GM11168 (cell line): ENCODE measurements at regions not wholly inside any gene's neighbourhood (a gene's known extent, or its start where the extent isn't known, plus 50 kb on each side); places are given as distances from the start of the nearest gene placed in this dataset.

Experiments used
- in situ Hi-C: fragments of 300-500 bp; cut with MboI; formaldehyde crosslinking; loops from one replicate; pipeline ENCODE4 v1.12.0; 2022; ENCODE audit warnings: low sequenced_read_pairs; ENCODE audit not compliant: unreplicated experiment

- in situ Hi-C loops: no loop called here
Measured at GRCh38 chr3:18890449-18890848, 257.9 kb upstream of the KCNH8 start.

DNA sequence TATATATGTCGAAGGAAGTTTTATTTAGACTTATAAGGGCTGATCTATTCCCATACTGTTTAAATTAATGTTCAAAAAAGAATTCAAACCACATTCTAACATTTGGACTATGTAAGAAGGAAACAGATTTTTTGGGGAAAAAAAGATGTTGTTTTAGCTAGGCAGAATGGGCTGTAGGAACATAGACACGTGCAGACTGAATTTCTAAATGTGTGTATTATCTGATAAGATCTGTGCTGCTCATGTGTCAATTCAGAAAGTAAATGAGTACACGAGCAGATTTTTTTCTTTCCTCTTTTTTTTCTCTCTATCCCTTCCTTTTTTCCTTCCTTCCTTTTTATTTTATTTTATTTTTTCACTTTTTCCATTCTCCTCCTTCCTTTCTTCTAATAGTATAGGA lies 259.5 kb upstream of the KCNH8 start:
- in situ Hi-C loops: no loop called here

GRCh38 chr3:18888370-18888769 lies 259.9 kb upstream of the KCNH8 start:
- in situ Hi-C loops: no loop called here

DNA sequence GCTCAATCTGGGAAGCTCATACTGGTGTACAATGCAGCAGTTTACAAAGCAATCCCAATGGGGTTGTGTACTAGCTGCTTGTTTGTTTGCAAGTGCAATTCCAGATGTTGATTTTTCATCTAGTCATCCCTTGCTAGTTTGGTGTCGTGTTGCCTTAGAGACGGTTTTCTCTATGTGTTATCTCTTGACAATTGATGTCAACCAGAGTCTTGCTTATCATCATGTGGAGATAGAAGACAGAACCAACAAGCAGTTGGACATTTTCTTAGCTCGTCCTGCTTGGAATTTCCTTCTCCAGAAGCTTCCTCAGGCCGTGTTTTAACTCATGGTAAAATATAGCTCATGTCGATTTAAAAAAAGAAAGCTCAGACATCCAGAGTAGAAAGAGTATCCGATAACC lies 262.0 kb upstream of the KCNH8 start:
- in situ Hi-C loops: no loop called here

- in situ Hi-C loops: no loop called here
Measured at GRCh38 chr3:18885612-18886011, 262.7 kb upstream of the KCNH8 start.

- in situ Hi-C loops: no loop called here
Measured at GRCh38 chr3:18883571-18883970, 264.7 kb upstream of the KCNH8 start.

DNA sequence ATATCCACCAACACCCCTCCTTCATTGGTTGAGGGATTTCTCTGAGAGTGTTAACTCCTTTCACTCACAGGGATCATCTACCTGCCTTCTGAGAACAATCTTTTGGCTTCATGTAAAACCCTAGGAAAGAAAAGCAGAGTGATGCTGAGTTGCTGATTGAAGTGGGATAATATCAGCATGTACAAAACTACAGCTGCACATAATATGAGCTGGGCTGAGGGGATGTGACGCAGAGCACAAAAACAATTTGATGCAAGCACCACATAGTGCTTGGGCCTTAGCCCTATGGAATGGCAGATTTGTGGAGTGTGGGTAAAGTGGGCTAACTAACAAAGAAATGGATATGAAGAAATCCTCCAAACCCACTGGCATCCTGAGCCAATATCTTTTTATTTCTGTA lies 267.6 kb upstream of the KCNH8 start:
- in situ Hi-C loops: no loop called here

DNA sequence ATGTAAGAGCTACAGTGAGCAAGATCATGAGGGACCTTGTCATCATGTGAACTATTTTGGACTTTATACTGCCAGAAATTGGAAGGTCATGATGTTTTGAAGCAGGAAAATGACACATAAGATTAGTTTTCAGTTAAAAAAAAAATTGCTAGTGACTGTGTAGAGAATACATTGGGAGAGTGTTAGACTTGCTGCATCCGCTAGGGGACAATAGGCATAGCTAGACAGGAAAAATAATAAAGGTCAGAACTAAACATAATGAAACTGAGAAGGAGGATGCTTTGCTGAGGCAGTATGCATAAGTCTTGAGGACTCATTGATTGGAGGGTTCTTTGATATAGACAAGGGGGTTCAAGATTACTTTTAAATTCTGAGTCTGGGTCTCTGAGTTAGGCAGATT lies 275.8 kb upstream of the KCNH8 start:
- in situ Hi-C loops: no loop called here

DNA sequence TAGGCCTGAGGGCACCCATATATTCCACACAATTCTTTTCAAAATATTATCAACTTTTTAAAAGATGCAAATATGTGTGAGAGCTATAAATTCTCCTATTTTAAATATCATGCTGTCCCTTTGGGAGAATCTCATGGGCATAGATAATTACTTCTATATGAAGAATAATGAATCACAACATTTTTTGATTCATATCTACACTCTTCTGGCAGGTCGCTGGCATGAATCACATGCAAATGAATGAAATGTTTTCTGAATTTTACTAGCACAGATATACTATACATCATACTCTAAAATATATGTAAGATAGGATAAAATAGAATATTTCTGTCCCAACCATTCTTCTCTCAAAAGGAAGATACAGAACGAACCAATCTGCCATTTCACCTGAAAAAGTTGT lies 277.7 kb upstream of the KCNH8 start:
- in situ Hi-C loops: no loop called here

GRCh38 chr3:18870074-18870640 lies 278.2 kb upstream of the KCNH8 start:
- in situ Hi-C loops: no loop called here

GRCh38 chr3:18868911-18869689 lies 279.2 kb upstream of the KCNH8 start:
- in situ Hi-C loops: no loop called here

DNA sequence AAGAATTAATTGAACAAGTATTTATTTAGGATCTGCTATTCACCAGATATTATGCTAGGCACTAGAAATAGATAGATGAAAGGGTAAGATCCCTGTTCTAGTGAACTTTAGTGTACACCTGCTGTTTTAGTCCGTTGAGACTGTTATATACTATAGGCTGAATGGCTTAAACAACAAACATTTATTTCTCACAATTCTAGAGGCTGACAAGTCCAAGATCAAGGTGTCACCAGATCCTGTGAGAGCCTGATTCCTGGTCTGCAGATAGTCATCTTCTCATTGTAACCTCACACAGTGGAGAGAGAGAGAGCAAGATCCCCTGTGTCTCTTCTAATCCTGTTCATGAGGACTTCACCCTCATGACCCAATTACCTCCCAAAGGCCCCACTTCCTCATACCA lies 281.4 kb upstream of the KCNH8 start:
- in situ Hi-C loops: no loop called here

DNA sequence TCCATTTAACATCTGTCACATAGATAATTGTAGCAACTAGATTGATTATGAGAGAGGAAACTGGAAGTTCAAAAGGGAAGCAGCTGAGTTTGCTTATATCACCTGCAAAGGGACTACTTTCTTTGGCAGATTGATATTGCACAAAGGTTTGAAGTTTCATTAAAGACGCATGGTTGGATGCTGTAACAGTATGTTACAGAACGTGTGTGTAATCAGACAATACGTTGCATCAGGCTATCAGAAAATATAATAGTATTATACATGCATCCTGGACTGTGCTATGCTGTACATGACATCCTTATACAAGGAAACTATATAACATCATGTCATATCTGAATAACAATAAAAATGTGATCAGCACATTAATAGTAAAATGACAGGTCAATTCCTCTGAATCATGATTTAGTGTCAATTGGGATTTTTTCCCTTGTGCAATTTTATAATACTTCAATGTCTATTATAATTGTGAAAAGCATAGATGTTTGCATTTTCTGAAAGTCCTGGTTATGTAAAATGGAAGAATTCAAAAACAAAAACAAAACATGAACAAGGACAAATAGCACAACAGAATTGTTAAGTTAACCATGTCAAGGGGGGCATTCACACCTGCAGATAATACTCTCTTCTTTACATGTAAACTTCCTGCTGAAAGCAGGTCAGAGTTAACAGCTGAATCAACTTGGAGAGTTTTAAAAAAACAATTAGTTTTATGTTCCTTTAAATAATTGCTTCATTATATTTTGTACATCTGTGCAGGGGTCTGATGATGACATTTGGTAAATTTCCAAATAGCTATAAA lies 283.2 kb upstream of the KCNH8 start:
- in situ Hi-C loops: no loop called here

DNA sequence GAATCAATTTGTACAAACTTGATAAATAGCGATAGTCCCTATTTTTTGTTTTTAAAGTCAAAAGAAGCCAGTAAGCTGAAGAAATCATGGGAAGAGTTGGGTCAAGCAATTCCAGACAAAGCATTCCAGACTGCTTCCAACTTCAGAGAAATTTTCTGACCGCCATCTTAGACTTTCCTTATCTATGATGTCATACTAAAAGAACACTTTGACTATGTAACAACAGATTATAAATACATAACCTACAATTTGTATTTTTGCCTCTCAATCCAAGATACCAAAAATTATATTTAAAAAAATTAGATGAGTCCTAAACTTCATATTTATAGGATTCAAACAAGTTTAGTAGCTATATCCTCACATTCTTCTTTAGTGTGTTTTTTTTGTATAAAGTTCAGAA lies 286.2 kb upstream of the KCNH8 start:
- in situ Hi-C loops: no loop called here

- in situ Hi-C loops: no loop called here
Measured at GRCh38 chr3:18861137-18861536, 287.2 kb upstream of the KCNH8 start.

DNA sequence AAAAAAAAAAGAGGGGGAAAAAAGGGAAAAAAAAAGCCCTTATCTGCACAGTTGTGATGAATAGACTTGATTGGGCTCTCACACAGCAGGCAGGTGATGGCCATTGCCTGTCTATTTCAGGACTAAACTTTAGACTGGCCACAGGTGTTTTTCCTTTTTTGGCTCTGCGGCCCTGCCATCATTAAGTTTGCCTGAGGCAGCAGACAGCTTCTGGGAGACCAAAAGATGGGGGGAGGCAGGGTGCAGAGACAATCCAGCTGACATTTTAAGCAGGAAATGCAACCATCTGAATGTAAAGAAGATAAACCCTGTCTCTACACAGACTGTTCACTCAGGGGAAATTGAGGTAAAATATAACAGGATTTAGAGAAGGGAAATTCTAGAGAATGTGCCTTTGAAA lies 295.0 kb upstream of the KCNH8 start:
- in situ Hi-C loops: no loop called here

DNA sequence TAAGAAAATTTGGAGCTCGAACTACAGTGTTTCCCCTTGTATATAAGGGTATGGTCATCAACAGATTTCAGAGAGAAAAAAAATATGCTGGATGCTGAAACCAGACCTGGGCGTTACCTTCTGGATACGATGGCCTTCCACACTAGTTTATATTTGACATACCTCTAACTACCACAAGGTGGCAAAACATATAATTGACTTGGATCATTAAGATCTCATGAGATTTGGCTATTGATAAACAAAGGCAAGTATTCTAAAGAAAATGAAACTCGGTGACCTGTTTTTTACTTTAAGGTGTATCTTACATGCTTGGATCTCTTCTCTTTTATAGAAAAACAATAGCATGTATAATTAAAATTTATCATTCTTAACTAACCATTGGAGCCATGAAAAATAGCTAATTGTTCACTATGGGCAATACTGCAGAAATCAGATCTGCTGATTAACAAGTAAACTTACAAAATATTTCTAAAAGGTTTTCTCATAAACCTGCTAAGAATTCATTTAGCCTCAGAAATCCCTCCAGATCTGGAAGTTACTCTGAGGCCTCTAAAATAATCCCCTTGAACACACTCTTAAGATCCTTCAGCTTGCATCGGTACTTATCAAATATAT lies 300.6 kb upstream of the KCNH8 start:
- in situ Hi-C loops: no loop called here

DNA sequence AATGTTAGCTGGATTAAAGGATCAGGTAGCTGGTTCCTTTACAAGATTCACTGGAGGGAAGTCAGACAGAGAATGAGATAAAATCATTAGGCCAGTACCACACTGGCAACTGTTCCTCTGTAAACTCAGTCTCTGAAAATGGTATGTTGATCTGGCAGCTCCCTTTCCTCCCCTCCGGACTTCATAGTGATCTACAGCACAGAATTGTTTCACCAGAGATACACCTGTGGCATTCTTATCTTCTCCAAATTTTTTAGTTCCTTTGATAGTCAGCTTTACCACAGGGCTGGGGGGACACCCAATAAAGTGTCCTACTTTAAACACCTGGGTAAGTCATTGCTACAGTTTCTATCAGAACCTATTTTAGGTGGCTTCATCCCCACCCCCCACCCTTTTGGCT lies 304.3 kb upstream of the KCNH8 start:
- in situ Hi-C loops: no loop called here

DNA sequence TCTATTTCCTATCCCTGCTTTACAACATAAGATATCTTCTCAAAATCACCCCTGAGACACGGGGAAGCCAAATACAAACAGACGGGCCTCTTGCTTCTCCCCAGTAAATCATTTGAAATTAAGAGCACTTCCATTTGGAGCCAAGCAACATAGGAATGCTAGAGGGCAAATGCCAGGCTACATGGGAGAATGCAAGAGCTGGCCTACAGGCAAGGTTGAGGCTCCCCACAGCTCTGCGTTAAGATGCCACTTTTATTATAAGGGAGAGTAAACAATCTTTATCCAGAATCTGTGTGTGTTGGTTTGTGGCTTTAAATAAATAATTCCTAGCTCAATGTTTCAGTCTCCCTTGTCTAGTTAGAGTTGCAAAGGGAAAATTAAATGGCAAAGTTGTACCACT lies 305.1 kb upstream of the KCNH8 start:
- in situ Hi-C loops: no loop called here

GRCh38 chr3:18841422-18842343 lies 306.6 kb upstream of the KCNH8 start:
- in situ Hi-C loops: no loop called here
